ENCODE measurements at regions not wholly inside any gene's neighbourhood (a gene's known extent, or its start where the extent isn't known, plus 50 kb on each side); places are given as distances from the start of the nearest gene placed in this dataset.

GRCh38 chr11:27187848-27188621, 147.4 kb downstream of the BBOX1 start:
- DNase-seq: no peak

DNA sequence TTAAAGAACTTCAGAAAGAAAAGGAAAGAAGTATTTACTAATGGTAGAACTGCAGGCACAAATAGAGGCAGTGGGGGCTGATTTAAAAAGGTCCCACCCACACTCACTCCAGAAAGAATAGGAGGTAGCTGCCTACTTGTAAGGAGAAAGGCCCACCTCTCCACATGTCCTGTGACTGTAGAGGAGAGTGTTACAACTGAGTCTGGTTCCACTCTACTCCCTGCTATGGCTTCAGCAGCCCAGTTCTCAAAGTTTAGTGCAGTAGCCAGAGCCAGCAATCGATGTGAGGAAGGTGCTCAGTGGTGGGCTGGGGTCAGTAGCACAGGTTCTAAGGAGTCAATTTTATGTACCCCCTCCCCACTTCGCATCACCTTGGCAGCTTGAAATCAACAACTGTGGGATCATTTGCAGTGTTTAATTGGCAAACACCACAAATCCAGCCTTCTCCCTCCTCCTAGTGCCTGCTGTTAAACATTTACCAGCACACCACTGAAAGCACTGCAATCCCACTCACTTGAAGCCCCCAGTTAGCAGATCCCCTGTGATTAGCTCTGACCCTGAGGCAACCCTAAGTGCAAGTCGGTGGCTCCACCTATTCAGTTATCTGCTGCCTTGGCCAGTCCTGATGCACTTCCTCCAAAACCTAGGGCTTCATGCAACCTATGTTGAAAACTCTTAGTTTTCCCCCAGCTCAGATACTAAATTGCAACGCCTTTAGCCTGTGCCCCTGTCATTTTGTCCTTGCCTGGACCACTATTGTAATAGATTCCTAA, 146.6 kb downstream of the BBOX1 start:
- DNase-seq: no peak

- no peak for DNase-seq
These were observed 146.0 kb downstream of the BBOX1 start for GRCh38 chr11:27186580-27186979.

- no peak for DNase-seq
These were observed 144.1 kb downstream of the BBOX1 start for GRCh38 chr11:27184458-27185312.

DNA sequence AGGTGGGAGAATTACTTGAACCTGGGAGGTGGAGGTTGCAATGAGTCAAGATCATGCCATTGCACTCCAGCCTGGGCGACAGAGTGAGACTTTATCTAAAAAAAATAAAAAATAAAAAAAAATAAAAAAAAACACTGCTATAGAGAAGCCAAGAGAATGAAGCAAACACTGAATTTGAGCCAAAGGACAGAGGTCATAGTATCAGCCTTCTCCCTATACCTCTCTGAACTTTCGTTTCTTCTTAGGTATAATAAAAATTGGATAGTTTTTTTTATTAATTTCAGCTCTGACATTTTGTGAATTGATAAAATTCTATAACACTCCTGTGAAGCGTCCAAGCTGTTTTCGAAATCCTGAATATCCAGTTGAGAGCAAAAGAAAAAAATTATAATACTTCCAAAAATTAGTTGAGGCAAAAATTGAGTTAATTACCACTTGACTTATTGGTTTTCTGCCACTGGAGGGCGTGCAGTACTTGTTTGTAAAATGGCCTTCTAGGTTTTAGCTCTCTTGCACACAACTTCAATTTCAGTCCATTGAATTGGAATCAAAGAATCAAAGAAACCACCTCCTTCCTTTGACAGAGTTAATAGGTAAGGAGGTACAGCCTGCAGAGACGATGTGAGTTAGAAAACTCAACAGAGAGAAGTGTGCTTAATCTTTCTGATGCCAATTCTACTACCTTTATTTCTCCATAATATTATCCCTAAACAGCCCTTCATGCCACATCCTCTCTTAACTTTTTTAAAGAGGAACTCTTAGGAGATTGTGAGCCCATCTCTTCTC, 143.2 kb downstream of the BBOX1 start:
- peak; percentile 46 for DNase-seq

DNA sequence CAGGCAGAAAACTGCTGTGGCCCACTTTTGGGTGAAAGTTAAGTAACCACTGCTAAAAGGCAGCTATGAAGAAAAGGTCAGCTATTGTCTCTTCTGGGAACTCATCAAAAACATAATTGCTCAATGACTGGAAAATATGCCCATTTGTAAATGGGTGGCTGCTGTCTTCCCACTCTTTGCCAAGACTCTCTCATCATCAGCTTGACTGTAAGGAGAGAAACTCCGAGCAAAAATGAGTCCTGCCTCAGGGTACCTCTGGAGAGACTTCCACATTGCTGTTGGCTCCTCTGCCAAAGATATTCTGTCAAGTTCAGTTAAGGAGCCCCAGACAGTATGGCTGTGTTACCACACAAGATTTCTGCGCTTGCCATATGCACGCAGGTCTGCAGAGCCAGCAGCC, 138.7 kb downstream of the BBOX1 start:
- no peak for DNase-seq

DNA sequence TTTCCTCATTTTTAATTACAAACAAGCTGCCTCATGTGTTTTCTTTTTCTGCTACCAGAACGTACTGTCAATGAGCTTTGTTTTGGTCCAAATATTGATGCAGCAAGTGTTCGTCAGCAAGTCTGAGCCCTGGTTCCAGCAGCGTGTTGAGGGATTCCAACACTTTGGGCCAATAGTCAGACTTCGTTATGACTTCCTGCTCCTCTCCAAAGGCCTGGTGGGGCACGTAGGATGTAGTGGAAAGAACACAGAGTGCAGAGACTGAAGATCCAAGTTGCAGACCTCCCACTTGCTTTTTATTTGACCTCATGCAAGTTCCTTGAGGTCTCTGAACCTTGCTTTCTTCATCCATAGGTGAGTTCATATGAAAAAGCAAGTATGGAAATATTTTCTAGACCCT, 138.2 kb downstream of the BBOX1 start:
- no peak for DNase-seq

Measured in NCI-H1092 (cell line).